ENCODE measurements at regions not wholly inside any gene's neighbourhood (a gene's known extent, or its start where the extent isn't known, plus 50 kb on each side); places are given as distances from the start of the nearest gene placed in this dataset.

DNA sequence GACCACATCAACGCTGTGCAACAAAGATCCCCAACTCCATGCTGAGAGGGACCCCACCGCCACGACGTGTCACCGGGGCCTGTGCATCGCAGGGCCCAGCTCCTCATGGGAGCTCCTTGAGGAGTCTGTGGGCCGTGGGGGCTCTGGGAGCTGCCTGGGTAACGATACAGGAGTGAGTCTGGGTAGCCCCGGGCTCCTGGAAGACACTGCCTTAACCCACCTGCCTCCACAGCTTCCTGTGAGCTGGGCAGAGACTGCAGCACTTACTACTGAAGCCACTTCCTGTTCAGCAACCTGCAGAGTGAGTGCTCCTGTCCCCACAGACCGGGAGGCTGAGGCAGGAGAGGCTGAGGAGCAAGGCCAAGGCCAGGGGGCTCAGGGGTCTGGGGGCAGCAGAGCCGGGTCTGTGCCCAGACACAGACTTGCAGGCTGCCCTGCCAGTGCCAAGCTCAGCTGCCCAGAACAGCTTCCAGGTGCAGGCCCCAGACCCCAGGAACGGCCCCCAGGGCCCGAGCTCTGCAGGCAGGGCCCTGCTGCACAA lies 226.7 kb downstream of the BRD1 start:
- no peak for DNase-seq

DNA sequence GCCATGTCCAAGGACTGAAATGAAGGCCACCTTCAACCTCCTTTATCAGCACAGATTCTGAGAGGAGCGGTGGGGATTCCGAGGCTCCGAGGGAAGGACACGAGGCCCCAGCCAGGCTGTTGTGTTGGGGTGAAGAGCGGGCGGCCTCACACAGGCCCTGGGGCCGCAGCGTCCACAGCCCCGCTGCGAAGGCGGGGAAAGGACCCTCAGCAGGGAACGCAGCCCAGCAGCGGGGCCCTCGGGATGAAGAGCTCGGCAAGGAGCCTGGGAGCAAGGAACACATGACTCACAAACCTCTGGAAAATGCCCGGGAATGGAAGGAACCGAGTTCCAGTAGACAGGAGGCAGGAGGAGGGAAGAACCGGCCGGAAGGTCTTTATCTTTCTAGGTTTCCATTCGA lies 227.2 kb downstream of the BRD1 start:
- DNase-seq = no peak

GRCh38 chr22:49599691-49600455 lies 227.8 kb downstream of the BRD1 start:
- no peak for DNase-seq

DNA sequence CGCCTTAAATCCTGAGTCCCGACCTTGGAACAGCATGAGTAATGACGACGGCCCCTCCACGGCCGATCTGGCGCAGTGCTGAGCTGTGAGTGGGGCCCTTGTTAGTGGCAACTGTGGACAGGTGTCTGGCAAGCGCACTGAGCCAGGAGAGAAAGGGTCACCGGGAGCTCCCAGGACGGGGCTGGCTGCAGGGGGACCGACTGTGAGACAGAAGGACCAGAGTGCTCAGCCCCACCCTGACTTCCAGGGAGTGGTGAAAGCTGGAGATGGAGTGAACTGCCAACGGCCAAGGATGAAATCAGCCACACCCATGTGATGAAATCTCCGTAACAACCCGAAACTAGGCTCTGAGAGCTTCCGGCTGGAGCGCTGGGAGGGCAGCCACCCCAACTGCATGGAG lies 228.6 kb downstream of the BRD1 start:
- DNase-seq = no peak

GRCh38 chr22:49598338-49598737 lies 229.3 kb downstream of the BRD1 start:
- no peak for DNase-seq

- no peak for DNase-seq
Measured at GRCh38 chr22:49597428-49598039, 230.1 kb downstream of the BRD1 start.

GRCh38 chr22:49595465-49596078 lies 232.1 kb downstream of the BRD1 start:
- no peak for DNase-seq

DNA sequence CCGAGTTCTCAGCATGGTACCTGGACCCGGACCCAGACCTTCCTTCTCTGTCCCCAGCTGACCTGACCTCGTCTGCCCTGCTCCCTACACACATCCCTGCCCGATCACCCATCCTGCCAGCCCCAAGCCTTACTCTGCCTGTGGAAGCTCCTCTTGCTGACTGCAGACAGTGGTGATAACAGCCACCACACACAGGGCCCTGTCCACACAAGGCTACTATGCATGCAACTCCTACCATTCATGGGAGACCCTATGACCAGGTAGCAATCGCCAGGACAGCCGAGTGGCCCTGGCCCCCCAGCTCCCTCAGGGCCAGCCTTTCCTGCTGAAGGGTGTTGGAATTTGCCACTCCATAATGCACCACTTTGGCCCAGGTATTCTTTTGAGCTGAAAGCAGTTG lies 233.6 kb downstream of the BRD1 start:
- no peak for DNase-seq

DNA sequence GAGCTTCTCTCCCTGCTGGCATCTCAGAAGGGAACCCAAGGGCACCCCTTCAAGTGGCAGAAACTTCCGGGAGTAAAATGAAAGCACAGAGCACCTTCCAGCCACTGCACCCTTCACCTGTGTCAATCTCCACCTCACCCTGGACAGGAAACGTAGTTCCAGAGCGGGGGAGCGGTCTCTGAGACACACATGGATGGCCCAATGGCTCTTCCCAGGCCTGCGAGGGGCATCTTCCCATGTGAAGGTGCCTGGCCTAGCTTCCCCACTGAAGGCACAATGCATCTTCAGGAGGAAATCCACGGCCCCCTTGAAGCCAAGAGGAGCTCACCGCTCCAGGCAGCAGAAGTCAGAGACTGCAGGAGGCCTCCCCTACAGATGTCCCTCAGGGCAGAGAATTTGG lies 234.2 kb downstream of the BRD1 start:
- DNase-seq = no peak

- DNase-seq = no peak
Measured at GRCh38 chr22:49592780-49593501, 234.7 kb downstream of the BRD1 start.

DNA sequence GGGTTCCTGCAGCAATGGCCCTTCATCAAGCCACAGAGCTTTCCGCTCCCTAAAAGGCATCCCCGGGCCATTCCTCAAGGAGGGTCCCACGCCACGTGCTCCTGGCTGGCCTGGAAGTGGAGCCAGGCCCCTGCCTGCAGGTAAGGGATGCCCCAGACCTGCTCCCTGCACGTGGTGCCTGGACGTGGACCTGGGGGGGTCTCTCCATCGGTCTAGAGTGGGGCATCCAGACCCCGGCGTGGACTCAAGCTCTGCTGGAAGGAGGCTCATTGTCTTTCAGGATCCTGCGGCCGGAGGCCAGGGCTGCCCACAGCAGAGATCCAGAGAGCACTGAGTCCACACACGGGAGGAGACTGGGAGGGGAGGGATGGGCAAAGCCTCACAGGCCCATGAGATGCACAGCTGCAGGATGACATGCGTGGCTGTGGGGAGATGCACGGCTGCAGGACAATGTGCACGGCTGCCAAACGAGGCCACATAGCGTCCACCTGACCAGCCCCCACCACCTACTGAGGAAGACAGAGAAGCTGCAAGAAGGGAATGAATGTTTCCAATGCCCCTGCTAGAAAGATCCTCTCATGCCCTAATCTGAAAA lies 236.7 kb downstream of the BRD1 start:
- DNase-seq = no peak

DNA sequence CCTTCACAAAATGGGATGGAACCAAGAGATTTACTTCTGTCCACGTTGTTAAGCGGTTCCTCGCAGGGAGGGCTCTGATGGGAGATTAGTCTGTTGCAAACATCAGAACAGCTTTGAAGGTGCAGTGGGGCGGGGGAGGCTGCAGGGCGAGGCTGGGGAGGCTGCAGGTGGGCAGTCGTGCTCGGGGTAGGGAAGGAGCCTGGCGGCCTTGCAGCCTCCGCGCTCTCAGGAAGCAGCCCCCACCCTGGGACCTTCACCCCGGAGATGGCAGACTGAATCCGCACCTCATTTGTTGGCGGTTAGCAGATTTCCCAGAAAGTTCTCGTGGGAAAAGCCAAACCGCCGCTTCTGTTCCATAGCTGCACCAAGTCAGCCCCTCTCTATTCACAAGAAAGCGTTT lies 237.3 kb downstream of the BRD1 start:
- DNase-seq = no peak

GRCh38 chr22:49589811-49590210 lies 237.9 kb downstream of the BRD1 start:
- no peak for DNase-seq

DNA sequence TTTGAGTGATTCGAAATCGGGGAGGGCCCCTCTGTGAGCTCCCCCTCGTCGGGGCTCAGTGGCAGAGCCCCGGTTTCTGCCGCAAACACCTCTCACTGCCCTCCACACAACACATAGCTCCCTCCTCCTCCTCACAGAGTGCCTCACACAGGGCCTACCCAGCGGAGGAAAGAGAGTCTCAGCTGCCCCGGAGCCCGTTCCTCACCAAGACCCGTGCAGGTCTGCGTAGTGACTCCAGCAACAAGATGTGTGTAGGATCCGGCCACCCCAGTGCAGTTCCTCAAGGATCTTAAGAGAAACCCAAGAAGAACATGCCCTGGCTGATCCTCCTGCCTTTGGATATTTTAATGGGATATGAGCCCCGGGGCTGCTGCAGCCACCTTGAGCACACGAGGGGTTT lies 238.4 kb downstream of the BRD1 start:
- DNase-seq = no peak

GRCh38 chr22:49588739-49589138 lies 238.9 kb downstream of the BRD1 start:
- DNase-seq = no peak

- DNase-seq = no peak
Measured at GRCh38 chr22:49587987-49588386, 239.7 kb downstream of the BRD1 start.

DNA sequence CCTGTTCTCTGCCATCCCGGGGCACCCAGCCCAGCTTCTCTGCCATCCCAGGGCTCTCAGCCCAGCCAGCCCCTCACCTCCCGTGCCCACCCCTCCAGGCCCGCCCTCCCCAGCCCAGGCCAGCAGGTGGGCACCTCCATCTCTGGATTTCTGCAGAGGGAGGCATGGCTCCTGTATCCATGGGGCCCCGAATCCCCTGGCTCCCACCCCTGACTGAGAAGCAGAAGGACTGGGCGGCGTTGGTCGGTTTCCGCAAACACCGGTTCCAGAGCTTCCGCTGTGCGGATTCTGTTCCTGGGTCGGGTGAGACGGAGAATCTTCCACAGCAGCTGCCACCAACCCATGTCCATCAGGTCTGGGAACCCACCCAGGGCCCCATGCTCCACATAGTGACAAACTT lies 240.3 kb downstream of the BRD1 start:
- DNase-seq = no peak

DNA sequence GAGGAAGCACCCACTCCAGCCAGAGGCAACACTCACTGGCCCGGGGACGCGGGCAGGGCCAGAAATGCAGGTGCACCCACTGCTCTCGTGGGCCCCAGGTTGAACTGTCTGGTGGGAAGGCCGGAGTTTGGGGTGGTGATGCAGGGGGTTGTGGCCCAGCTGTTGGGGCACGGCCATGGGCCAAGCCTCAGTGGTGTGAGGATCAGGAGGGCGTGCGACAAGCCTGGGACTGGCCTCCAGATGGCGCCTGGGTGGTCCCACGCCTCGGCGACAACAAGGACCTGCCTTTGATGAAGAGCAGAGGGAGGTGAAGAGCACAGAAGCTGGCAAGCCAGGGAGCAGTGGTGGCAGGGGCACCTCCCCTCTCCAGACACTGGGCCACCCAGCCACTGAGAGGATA lies 240.8 kb downstream of the BRD1 start:
- DNase-seq = no peak

- no peak for DNase-seq
Measured at GRCh38 chr22:49586244-49586748, 241.4 kb downstream of the BRD1 start.

DNA sequence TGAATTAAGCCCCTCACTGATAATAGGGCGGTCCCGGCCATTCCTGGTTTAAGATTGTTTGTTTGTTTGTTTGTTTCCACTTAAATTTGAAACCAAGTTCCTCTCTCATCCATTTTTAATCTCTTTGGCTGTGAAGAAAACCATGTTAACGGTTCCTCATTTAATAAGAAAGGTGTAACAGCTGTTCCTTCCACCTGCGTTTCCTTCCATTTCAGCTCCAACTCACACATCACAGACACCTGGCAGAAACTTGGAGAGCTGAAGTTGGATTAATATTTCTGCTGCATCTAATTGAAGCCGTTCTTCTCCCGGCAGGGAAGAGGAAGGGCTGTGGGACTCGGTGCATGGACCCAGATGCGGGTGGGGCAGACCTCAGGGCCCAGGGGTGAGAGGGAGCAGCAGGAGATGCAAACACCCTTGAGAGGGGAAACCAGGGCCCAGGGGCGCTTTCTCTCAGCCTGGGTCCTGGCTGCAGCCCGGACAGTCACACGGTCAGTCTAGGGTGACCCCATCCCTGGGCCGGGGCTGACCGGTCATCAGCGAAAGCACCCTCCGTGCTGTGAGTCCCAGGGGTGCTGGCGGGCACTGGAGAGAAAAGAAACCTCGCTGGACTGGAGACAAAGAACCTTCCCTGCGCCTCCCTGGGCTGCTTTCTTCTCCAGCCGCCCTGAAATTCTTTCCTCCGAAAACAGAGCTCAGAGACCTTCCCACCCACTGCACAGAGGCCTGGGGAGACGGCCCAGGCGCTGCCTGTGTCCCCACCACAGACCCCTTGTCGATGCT lies 242.0 kb downstream of the BRD1 start:
- no peak for DNase-seq

- DNase-seq = no peak
Measured at GRCh38 chr22:49583886-49584505, 243.7 kb downstream of the BRD1 start.

- DNase-seq = no peak
Measured at GRCh38 chr22:49583341-49583740, 244.3 kb downstream of the BRD1 start.
